Caco-2 (cell line): ENCODE measurements at regions not wholly inside any gene's neighbourhood (a gene's known extent, or its start where the extent isn't known, plus 50 kb on each side); places are given as distances from the start of the nearest gene placed in this dataset.
"Not testable (repeated sequence)": the region's sequence is repeated elsewhere in the genome, so short reads cannot be mapped to it uniquely, and the experiment has no call there.

Experiments used
- BruUV-seq: library from RNA; stranded (reverse); fragments of 400-500 nt; replicated peaks from 2 replicates; lab custom pipeline; 2021; lab: Mats Ljungman, UMichigan
- CTCF ChIA-PET: fragments of 300-600 bp; sonication (Branson Sonifier 250); formaldehyde crosslinking; loops from one replicate; lab custom pipeline; 2022; ENCODE audit warnings: antibody characterized with exemption; lab: Charles Lee
- POLR2A ChIA-PET: fragments of 300-600 bp; sonication (Branson Sonifier 250); formaldehyde crosslinking; loops from one replicate; lab custom pipeline; 2022; ENCODE audit warnings: antibody characterized with exemption; lab: Charles Lee
- DNase-seq, 2 experiments: peaks; one replicate each; pipeline versions ENCODE4 v3.0.0 to v3.0.0-alpha.2; 2020 to 2022
- H3K27me3 ChIP-seq: replicated peaks from 2 replicates; pipeline ENCODE4 v1.6.0; 2011; ENCODE audit warnings: low read length; ENCODE audit not compliant: control insufficient read depth, insufficient read depth
- H3K36me3 ChIP-seq: 2 replicates; pipeline ENCODE4 v1.5.1; 2011; ENCODE audit warnings: low read length; ENCODE audit not compliant: control insufficient read depth, insufficient read depth
- H3K4me1 ChIP-seq: fragments of 250-450 bp; sonication (Bioruptor Pico); 2 replicates; pipeline ENCODE4 v1.5.1; 2020; ENCODE audit warnings: mild to moderate bottlenecking
- H3K4me3 ChIP-seq: 2 replicates; pipeline ENCODE4 v1.5.1; 2011; ENCODE audit warnings: low read depth, mild to moderate bottlenecking, control low read depth, low read length
- H3K9me3 ChIP-seq: fragments of 250-450 bp; sonication (Bioruptor Pico); 2 replicates; pipeline ENCODE4 v1.5.1; 2020; ENCODE audit warnings: mild to moderate bottlenecking, moderate library complexity
- H3K27ac Mint-ChIP-seq: one replicate; pipeline ENCODE4 v1.8.0; 2022; ENCODE audit warnings: mixed read lengths; ENCODE audit not compliant: unreplicated experiment
- H3K27me3 Mint-ChIP-seq: one replicate; pipeline ENCODE4 v1.8.0; 2022; ENCODE audit warnings: mixed read lengths; ENCODE audit not compliant: insufficient read depth, unreplicated experiment
- H3K36me3 Mint-ChIP-seq: one replicate; pipeline ENCODE4 v1.8.0; 2022; ENCODE audit warnings: mild to moderate bottlenecking, mixed read lengths; ENCODE audit not compliant: insufficient read depth, unreplicated experiment
- H3K4me1 Mint-ChIP-seq: one replicate; pipeline ENCODE4 v1.8.0; 2022; ENCODE audit warnings: low read depth, mixed read lengths; ENCODE audit not compliant: unreplicated experiment
- H3K4me3 Mint-ChIP-seq: one replicate; pipeline ENCODE4 v1.8.0; 2022; ENCODE audit warnings: mild to moderate bottlenecking, moderate library complexity, mixed read lengths; ENCODE audit not compliant: unreplicated experiment
- H3K9me3 Mint-ChIP-seq: one replicate; pipeline ENCODE4 v1.8.0; 2022; ENCODE audit warnings: mixed read lengths; ENCODE audit not compliant: unreplicated experiment
- intact Hi-C: fragments of 100-400 bp; cut with micrococcal nuclease; formaldehyde crosslinking; loops from one replicate; pipeline ENCODE4 v1.10.0; 2022; ENCODE audit not compliant: unreplicated experiment
- TF ChIP-seq, protein P1 (sequence below), 2 experiments: fragments of 200-600 bp in 1 of 2; IDR thresholded peaks; 1 replicate in 1 of 2; 2 replicates in 1 of 2; pipeline versions ENCODE4 v1.5.1 to v1.8.0; 2011 to 2022; ENCODE audit warnings: antibody characterized with exemption in 1 of 2, control low read depth in 1 of 2, inconsistent platforms in 1 of 2, low read depth in 1 of 2, low read length in 1 of 2, mild to moderate bottlenecking in 1 of 2, moderate library complexity in 1 of 2; ENCODE audit not compliant: insufficient read depth in 1 of 2, severe bottlenecking in 1 of 2, unreplicated experiment in 1 of 2

- H3K36me3 Mint-ChIP-seq = no peaks in the 10 kb centered on the region
- no peak for DNase-seq
- peaks cover 8% of the 10 kb centered on the region for H3K4me1 Mint-ChIP-seq
- intact Hi-C loops = no loop called here
- no peak overlapping the region for H3K4me3 Mint-ChIP-seq
- Histone ChIP-seq H3K9me3 (no peaks in the 10 kb centered on the region), H3K4me3 (no peak overlapping the region), H3K36me3 (no peaks in the 10 kb centered on the region), H3K4me1 (no peaks in the 10 kb centered on the region), H3K27me3 (no peaks in the 10 kb centered on the region)
- ChIA-PET POLR2A (no interaction called here), CTCF (no interaction called here)
- BruUV-seq = no TSS peak
- no peaks in the 10 kb centered on the region for H3K27me3 Mint-ChIP-seq
- H3K9me3 Mint-ChIP-seq = no peaks in the 10 kb centered on the region
- H3K27ac Mint-ChIP-seq = no peak overlapping the region
- TF ChIP-seq, protein P1, sequence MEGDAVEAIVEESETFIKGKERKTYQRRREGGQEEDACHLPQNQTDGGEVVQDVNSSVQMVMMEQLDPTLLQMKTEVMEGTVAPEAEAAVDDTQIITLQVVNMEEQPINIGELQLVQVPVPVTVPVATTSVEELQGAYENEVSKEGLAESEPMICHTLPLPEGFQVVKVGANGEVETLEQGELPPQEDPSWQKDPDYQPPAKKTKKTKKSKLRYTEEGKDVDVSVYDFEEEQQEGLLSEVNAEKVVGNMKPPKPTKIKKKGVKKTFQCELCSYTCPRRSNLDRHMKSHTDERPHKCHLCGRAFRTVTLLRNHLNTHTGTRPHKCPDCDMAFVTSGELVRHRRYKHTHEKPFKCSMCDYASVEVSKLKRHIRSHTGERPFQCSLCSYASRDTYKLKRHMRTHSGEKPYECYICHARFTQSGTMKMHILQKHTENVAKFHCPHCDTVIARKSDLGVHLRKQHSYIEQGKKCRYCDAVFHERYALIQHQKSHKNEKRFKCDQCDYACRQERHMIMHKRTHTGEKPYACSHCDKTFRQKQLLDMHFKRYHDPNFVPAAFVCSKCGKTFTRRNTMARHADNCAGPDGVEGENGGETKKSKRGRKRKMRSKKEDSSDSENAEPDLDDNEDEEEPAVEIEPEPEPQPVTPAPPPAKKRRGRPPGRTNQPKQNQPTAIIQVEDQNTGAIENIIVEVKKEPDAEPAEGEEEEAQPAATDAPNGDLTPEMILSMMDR (IDR thresholded peaks at IDR 0.05; ENCODE audit: insufficient read depth in 1 of 2, low read depth in 1 of 2, low read length in 1 of 2, severe bottlenecking in 1 of 2, unreplicated experiment in 1 of 2) = no peak
Measured at GRCh38 chr6:153984811-153985210, 54.2 kb upstream of the OPRM1 start.

DNA sequence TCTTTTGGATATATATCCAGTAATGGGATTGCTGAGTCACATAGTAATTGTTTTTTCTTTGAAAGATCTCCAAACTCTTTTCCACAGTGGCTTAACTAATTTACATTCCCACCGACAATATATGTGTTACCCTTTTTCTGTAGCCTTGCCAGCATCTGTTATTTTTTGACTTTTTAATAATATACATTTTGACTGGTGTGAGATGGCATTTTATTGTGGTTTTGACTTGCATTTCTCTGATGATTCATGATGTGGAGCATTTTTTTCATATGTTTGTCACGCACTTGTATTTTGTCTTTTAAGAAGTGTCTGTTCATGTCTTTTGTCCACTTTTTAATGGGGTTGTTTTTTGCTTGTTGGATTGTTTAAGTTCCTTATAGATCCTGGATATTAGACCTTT, 58.9 kb upstream of the OPRM1 start:
- POLR2A ChIA-PET = no interaction called here
- peaks cover 13% of the 10 kb centered on the region for H3K9me3 Mint-ChIP-seq
- H3K9me3 ChIP-seq = 0 out of 2 replicates have a peak, but pooled peaks cover 4% of the 10 kb centered on the region
- H3K27me3 ChIP-seq = no peaks in the 10 kb centered on the region
- peaks cover 17% of the 10 kb centered on the region for H3K4me1 Mint-ChIP-seq
- no peak for DNase-seq
- TF ChIP-seq, protein P1 (IDR thresholded peaks at IDR 0.05; ENCODE audit: insufficient read depth in 1 of 2, low read depth in 1 of 2, low read length in 1 of 2, severe bottlenecking in 1 of 2, unreplicated experiment in 1 of 2) = no peak
- no peaks in the 10 kb centered on the region for H3K36me3 Mint-ChIP-seq
- no peak overlapping the region for H3K27ac Mint-ChIP-seq
- CTCF ChIA-PET = interaction anchor here (0.7 kb wide), 1 partner anchor 1482 kb away, joined by 3 read pairs; no protein-coding TSS in a partner anchor
- no TSS peak for BruUV-seq
- H3K4me1 ChIP-seq = no peaks in the 10 kb centered on the region
- H3K27me3 Mint-ChIP-seq = no peaks in the 10 kb centered on the region
- no peak overlapping the region for H3K4me3 ChIP-seq
- no peak overlapping the region for H3K4me3 Mint-ChIP-seq
- intact Hi-C loops = no loop called here
- no peaks in the 10 kb centered on the region for H3K36me3 ChIP-seq

GRCh38 chr6:153978911-153979548, 60.0 kb upstream of the OPRM1 start:
- CTCF ChIA-PET, H3K27me3 ChIP-seq, H3K36me3 ChIP-seq, H3K27ac Mint-ChIP-seq, H3K4me1 ChIP-seq, POLR2A ChIA-PET, H3K4me1 Mint-ChIP-seq, BruUV-seq, H3K36me3 Mint-ChIP-seq, H3K27me3 Mint-ChIP-seq, H3K9me3 ChIP-seq: not testable (repeated sequence)
- peaks cover 13% of the 10 kb centered on the region for H3K9me3 Mint-ChIP-seq
- DNase-seq = peak; percentile 59 to 62
- H3K4me3 ChIP-seq = peak overlapping the region; percentile 24; the same call in 1 of the 2 replicates
- H3K4me3 Mint-ChIP-seq = peak overlapping the region; percentile 65
- intact Hi-C loops = loop anchor here (1.0 kb wide), 1 partner anchor 15 kb away; no protein-coding TSS in a partner anchor
